WTC11 (cell line): ENCODE measurements at regions not wholly inside any gene's neighbourhood (a gene's known extent, or its start where the extent isn't known, plus 50 kb on each side); places are given as distances from the start of the nearest gene placed in this dataset.

Source experiments
- ATAC-seq: fragments of 200-7000 bp; cut with Tn5 transposase; 2 replicates; pipeline ENCODE4 v1.10.0; 2021; ENCODE audit warnings: mild to moderate bottlenecking, moderate library complexity
- CTCF ChIA-PET: fragments of 300-600 bp; sonication (Branson Sonifier 250); formaldehyde crosslinking; loops from one replicate; lab custom pipeline; 2021; ENCODE audit warnings: antibody characterized with exemption; lab: Charles Lee
- POLR2A ChIA-PET: fragments of 350-600 bp; sonication (Branson Sonifier 250); formaldehyde crosslinking; loops from one replicate; lab custom pipeline; 2021; ENCODE audit warnings: antibody characterized with exemption; lab: Charles Lee
- DNase-seq: peaks from one replicate; pipeline ENCODE4 v3.0.0; 2021; ENCODE audit warnings: low spot score
- H3K27ac Mint-ChIP-seq: 2 replicates; pipeline ENCODE4 v1.8.0; 2021; ENCODE audit warnings: mixed read lengths
- H3K27me3 Mint-ChIP-seq: 2 replicates; pipeline ENCODE4 v1.8.0; 2021; ENCODE audit warnings: low read depth, mild to moderate bottlenecking, moderate library complexity, mixed read lengths
- H3K36me3 Mint-ChIP-seq: 2 replicates; pipeline ENCODE4 v1.8.0; 2021; ENCODE audit warnings: mixed read lengths
- H3K4me1 Mint-ChIP-seq: 2 replicates; pipeline ENCODE4 v1.8.0; 2022; ENCODE audit warnings: mixed read lengths
- H3K4me3 Mint-ChIP-seq: 2 replicates; pipeline ENCODE4 v1.8.0; 2021; ENCODE audit warnings: mild to moderate bottlenecking, moderate library complexity, mixed read lengths
- H3K9me3 Mint-ChIP-seq: 2 replicates; pipeline ENCODE4 v1.8.0; 2021; ENCODE audit warnings: mixed read lengths
- CREM ChIP-seq: sonication (generic); formaldehyde crosslinking; IDR thresholded peaks from 2 replicates; pipeline ENCODE4 v1.8.1; 2022; ENCODE audit warnings: mild to moderate bottlenecking, missing genetic modification reagents, moderate library complexity
- ETV6 ChIP-seq: sonication (generic); formaldehyde crosslinking; IDR thresholded peaks from 2 replicates; pipeline ENCODE4 v1.8.1; 2022; ENCODE audit warnings: mild to moderate bottlenecking, missing genetic modification reagents
- FOXK1 ChIP-seq: sonication (generic); formaldehyde crosslinking; IDR thresholded peaks from 2 replicates; pipeline ENCODE4 v1.8.0; 2022; ENCODE audit warnings: mild to moderate bottlenecking, moderate library complexity, missing genetic modification reagents
- GRHL2 ChIP-seq: fragments of 250-450 bp; sonication (Bioruptor Pico); IDR thresholded peaks from 2 replicates; pipeline ENCODE4 v1.8.0; 2022; ENCODE audit warnings: mild to moderate bottlenecking, moderate library complexity; ENCODE audit not compliant: insufficient replicate concordance, severe bottlenecking
- HMGXB4 ChIP-seq: sonication (generic); formaldehyde crosslinking; IDR thresholded peaks from 2 replicates; pipeline ENCODE4 v1.8.1; 2023; ENCODE audit warnings: mild to moderate bottlenecking, moderate library complexity, missing genetic modification reagents
- JAZF1 ChIP-seq: fragments of 250-450 bp; sonication (Bioruptor Pico); IDR thresholded peaks from 2 replicates; pipeline ENCODE4 v1.9.0; 2021; ENCODE audit warnings: moderate library complexity, mild to moderate bottlenecking, inconsistent platforms
- JUN ChIP-seq: sonication (generic); formaldehyde crosslinking; IDR thresholded peaks from 2 replicates; pipeline ENCODE4 v1.8.0; 2023; ENCODE audit warnings: mild to moderate bottlenecking, missing genetic modification reagents
- KAT7 ChIP-seq: sonication (generic); formaldehyde crosslinking; IDR thresholded peaks from 2 replicates; pipeline ENCODE4 v1.8.1; 2023; ENCODE audit warnings: missing genetic modification reagents, mild to moderate bottlenecking, borderline replicate concordance
- MAX ChIP-seq: sonication (generic); formaldehyde crosslinking; IDR thresholded peaks from 2 replicates; pipeline ENCODE4 v1.8.0; 2022; ENCODE audit warnings: mild to moderate bottlenecking, missing genetic modification reagents
- NFATC4 ChIP-seq: fragments of 250-450 bp; sonication (Bioruptor Pico); IDR thresholded peaks from 2 replicates; pipeline ENCODE4 v1.9.0; 2021; ENCODE audit warnings: mild to moderate bottlenecking
- NFYB ChIP-seq: sonication (generic); formaldehyde crosslinking; conservative IDR thresholded peaks from 2 replicates; pipeline ENCODE4 v1.8.0; 2022; ENCODE audit warnings: low read depth, missing genetic modification reagents
- NR2C2 ChIP-seq: sonication (generic); formaldehyde crosslinking; IDR thresholded peaks from 2 replicates; pipeline ENCODE4 v1.8.0; 2022; ENCODE audit warnings: mild to moderate bottlenecking, missing genetic modification reagents
- OVOL2 ChIP-seq: fragments of 250-450 bp; sonication (Bioruptor Pico); IDR thresholded peaks from 2 replicates; pipeline ENCODE4 v1.9.0; 2021; ENCODE audit warnings: mild to moderate bottlenecking, borderline replicate concordance
- RELA ChIP-seq: sonication (generic); formaldehyde crosslinking; IDR thresholded peaks from 2 replicates; pipeline ENCODE4 v1.8.1; 2022; ENCODE audit warnings: missing genetic modification reagents, mild to moderate bottlenecking, borderline replicate concordance
- TCF7 ChIP-seq: sonication (generic); formaldehyde crosslinking; IDR thresholded peaks from 2 replicates; pipeline ENCODE4 v1.8.0; 2022; ENCODE audit warnings: mild to moderate bottlenecking, low read depth, missing genetic modification reagents, moderate library complexity
- TEAD4 ChIP-seq: sonication (generic); formaldehyde crosslinking; IDR thresholded peaks from 2 replicates; pipeline ENCODE4 v1.8.0; 2022; ENCODE audit warnings: mild to moderate bottlenecking, missing genetic modification reagents
- ZMAT4 ChIP-seq: fragments of 250-450 bp; sonication (Bioruptor Pico); IDR thresholded peaks from 2 replicates; pipeline ENCODE4 v1.9.0; 2021; ENCODE audit warnings: mild to moderate bottlenecking
- ZNF219 ChIP-seq: sonication (generic); formaldehyde crosslinking; IDR thresholded peaks from 2 replicates; pipeline ENCODE4 v1.8.0; 2023; ENCODE audit warnings: missing genetic modification reagents, mild to moderate bottlenecking, borderline replicate concordance
- ZNF232 ChIP-seq: sonication (generic); formaldehyde crosslinking; IDR thresholded peaks from 2 replicates; pipeline ENCODE4 v1.8.0; 2022; ENCODE audit warnings: mild to moderate bottlenecking, missing genetic modification reagents
- ZNF263 ChIP-seq: sonication (generic); formaldehyde crosslinking; IDR thresholded peaks from 2 replicates; pipeline ENCODE4 v1.8.1; 2022; ENCODE audit warnings: low read depth, mild to moderate bottlenecking, moderate library complexity, missing genetic modification reagents
- TF ChIP-seq, protein P1 (sequence below): fragments of 250-450 bp; sonication (Bioruptor Pico); IDR thresholded peaks from 2 replicates; pipeline ENCODE4 v1.8.0; 2021; ENCODE audit warnings: mild to moderate bottlenecking
- TF ChIP-seq, protein P2 (sequence below): sonication (generic); formaldehyde crosslinking; IDR thresholded peaks from 2 replicates; pipeline ENCODE4 v1.8.0; 2023; ENCODE audit warnings: missing genetic modification reagents
- TF ChIP-seq, protein P3 (sequence below): sonication (generic); formaldehyde crosslinking; IDR thresholded peaks from 2 replicates; pipeline ENCODE4 v1.8.0; 2022; ENCODE audit warnings: missing genetic modification reagents

DNA sequence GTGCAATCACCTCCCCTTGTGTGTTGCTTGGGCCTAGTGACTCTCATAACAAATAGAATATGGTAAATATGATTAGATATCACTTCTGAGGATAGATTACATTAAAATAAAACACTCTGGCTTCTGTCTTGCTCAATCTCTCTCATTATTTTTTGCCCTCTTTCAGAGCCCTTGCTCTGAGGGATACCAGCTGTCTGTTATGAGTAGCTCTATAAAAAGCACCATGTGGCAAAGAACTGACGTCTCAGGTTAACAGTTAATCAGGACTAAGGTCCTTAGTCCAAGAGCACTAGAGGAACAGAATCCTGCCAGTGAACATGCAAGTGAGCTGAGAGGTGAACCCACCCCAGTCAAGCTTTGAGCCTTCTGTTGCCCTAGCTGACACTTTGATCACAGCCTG is 402.2 kb upstream of the HTR1E start:
- CTCF ChIA-PET, result interaction anchor here (1.3 kb wide), 1 partner anchor 12 kb away, joined by 3 read pairs; no protein-coding TSS in a partner anchor
- TF ChIP-seq, protein P1, sequence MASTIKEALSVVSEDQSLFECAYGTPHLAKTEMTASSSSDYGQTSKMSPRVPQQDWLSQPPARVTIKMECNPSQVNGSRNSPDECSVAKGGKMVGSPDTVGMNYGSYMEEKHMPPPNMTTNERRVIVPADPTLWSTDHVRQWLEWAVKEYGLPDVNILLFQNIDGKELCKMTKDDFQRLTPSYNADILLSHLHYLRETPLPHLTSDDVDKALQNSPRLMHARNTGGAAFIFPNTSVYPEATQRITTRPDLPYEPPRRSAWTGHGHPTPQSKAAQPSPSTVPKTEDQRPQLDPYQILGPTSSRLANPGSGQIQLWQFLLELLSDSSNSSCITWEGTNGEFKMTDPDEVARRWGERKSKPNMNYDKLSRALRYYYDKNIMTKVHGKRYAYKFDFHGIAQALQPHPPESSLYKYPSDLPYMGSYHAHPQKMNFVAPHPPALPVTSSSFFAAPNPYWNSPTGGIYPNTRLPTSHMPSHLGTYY (CRISPR knock-in tag), result no peak
- no peak for TF ChIP-seq KAT7 (CRISPR knock-in tag)
- TF ChIP-seq NR2C2 (CRISPR knock-in tag), result no peak
- TF ChIP-seq, protein P2, sequence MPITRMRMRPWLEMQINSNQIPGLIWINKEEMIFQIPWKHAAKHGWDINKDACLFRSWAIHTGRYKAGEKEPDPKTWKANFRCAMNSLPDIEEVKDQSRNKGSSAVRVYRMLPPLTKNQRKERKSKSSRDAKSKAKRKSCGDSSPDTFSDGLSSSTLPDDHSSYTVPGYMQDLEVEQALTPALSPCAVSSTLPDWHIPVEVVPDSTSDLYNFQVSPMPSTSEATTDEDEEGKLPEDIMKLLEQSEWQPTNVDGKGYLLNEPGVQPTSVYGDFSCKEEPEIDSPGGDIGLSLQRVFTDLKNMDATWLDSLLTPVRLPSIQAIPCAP, result no peak
- TF ChIP-seq OVOL2 (CRISPR knock-in tag), result no peak
- no peak for TF ChIP-seq GRHL2 (CRISPR knock-in tag)
- TF ChIP-seq ZMAT4, result no peak
- no peak for TF ChIP-seq CREM
- TF ChIP-seq ETV6, result no peak
- TF ChIP-seq HMGXB4 (CRISPR knock-in tag), result no peak
- H3K4me1 Mint-ChIP-seq, result no peaks in the 10 kb centered on the region
- H3K4me3 Mint-ChIP-seq, result no peak overlapping the region
- ATAC-seq (no peak), DNase-seq (no peak)
- no peaks in the 10 kb centered on the region for H3K36me3 Mint-ChIP-seq
- no peak overlapping the region for H3K27ac Mint-ChIP-seq
- no peaks in the 10 kb centered on the region for H3K27me3 Mint-ChIP-seq
- H3K9me3 Mint-ChIP-seq, result peaks cover 11% of the 10 kb centered on the region
- POLR2A ChIA-PET, result no interaction called here

- DNase-seq, result no peak
- no peak for TF ChIP-seq HMGXB4 (CRISPR knock-in tag)
- TF ChIP-seq, protein P3, sequence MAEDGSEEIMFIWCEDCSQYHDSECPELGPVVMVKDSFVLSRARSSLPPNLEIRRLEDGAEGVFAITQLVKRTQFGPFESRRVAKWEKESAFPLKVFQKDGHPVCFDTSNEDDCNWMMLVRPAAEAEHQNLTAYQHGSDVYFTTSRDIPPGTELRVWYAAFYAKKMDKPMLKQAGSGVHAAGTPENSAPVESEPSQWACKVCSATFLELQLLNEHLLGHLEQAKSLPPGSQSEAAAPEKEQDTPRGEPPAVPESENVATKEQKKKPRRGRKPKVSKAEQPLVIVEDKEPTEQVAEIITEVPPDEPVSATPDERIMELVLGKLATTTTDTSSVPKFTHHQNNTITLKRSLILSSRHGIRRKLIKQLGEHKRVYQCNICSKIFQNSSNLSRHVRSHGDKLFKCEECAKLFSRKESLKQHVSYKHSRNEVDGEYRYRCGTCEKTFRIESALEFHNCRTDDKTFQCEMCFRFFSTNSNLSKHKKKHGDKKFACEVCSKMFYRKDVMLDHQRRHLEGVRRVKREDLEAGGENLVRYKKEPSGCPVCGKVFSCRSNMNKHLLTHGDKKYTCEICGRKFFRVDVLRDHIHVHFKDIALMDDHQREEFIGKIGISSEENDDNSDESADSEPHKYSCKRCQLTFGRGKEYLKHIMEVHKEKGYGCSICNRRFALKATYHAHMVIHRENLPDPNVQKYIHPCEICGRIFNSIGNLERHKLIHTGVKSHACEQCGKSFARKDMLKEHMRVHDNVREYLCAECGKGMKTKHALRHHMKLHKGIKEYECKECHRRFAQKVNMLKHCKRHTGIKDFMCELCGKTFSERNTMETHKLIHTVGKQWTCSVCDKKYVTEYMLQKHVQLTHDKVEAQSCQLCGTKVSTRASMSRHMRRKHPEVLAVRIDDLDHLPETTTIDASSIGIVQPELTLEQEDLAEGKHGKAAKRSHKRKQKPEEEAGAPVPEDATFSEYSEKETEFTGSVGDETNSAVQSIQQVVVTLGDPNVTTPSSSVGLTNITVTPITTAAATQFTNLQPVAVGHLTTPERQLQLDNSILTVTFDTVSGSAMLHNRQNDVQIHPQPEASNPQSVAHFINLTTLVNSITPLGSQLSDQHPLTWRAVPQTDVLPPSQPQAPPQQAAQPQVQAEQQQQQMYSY (CRISPR knock-in tag), result no peak
- no peak for TF ChIP-seq FOXK1 (CRISPR knock-in tag)
- no peak for TF ChIP-seq JUN (CRISPR knock-in tag)
- no peak for TF ChIP-seq TEAD4 (CRISPR knock-in tag)
- TF ChIP-seq RELA, result no peak
- no peak for TF ChIP-seq CREM
- no peak for TF ChIP-seq ZNF232 (CRISPR knock-in tag)
- no peak for TF ChIP-seq ETV6
- no peak for TF ChIP-seq JAZF1
- no peak for TF ChIP-seq NFYB (CRISPR knock-in tag)
- TF ChIP-seq NFATC4 (CRISPR knock-in tag), result no peak
- TF ChIP-seq ZNF219 (CRISPR knock-in tag), result no peak
- TF ChIP-seq TCF7, result no peak
- TF ChIP-seq ZNF263 (CRISPR knock-in tag), result no peak
- no peak for TF ChIP-seq MAX (CRISPR knock-in tag)
- Mint-ChIP-seq H3K9me3 (peaks cover 14% of the 10 kb centered on the region), H3K27me3 (no peaks in the 10 kb centered on the region), H3K36me3 (no peaks in the 10 kb centered on the region), H3K4me3 (no peak overlapping the region), H3K4me1 (no peaks in the 10 kb centered on the region), H3K27ac (no peak overlapping the region)
- CTCF ChIA-PET, result no interaction called here
- POLR2A ChIA-PET, result no interaction called here
- ATAC-seq, result no peak
These were observed 407.7 kb upstream of the HTR1E start for GRCh38 chr6:86529635-86530034.
